K562 (cell line): ENCODE measurements at regions not wholly inside any gene's neighbourhood (a gene's known extent, or its start where the extent isn't known, plus 50 kb on each side); places are given as distances from the start of the nearest gene placed in this dataset.

Experiments
- ATAC-seq: fragments of 200-7000 bp; cut with Tn5 transposase; 3 replicates; pipeline ENCODE4 v1.9.1; 2020; ENCODE audit warnings: moderate library complexity
- BruUV-seq: library from RNA; stranded (reverse); fragments of 400-500 nt; replicated peaks from 2 replicates; lab custom pipeline; 2021; lab: Mats Ljungman, UMichigan
- CTCF ChIA-PET: fragments of 300-600 bp; formaldehyde crosslinking; extraction: SDS; loops from one replicate; lab custom pipeline; 2021; ENCODE audit warnings: low intra/inter-chr PET ratio; lab: Yijun Ruan, JAX
- POLR2A ChIA-PET: fragments of 300-600, 350-650 bp; sonication (Branson Sonifier 250); formaldehyde crosslinking; extraction: SDS; loops from one replicate; lab custom pipeline; 2021; ENCODE audit warnings: antibody characterized with exemption, inconsistent platforms; lab: Yijun Ruan, JAX
- DNase-seq, 4 experiments: peaks; one replicate each; pipeline versions ENCODE4 v3.0.0 to v3.0.0-alpha.2; 2011 to 2018; ENCODE audit warnings: low spot score in 3 of 4, mixed read lengths in 3 of 4; ENCODE audit errors: extremely low read depth in 1 of 4
- FAIRE-seq: peaks from 2 replicates; lab custom pipeline; 2011; peaks lifted over from hg19 to GRCh38; lab: Jason Lieb, UNC
- H2AFZ ChIP-seq: 2 replicates; pipeline ENCODE4 v1.6.0; 2011; ENCODE audit warnings: low read depth, low read length, control low read depth, inconsistent platforms
- H3K27ac ChIP-seq: fragments of 200-600 bp; 3 replicates; pipeline ENCODE4 v1.8.0; 2011; ENCODE audit warnings: low read depth, mild to moderate bottlenecking, control low read depth, inconsistent platforms, low read length, moderate library complexity, mixed read lengths; ENCODE audit errors: extremely low read depth
- H3K27me3 ChIP-seq, 2 experiments: fragments of 300-600 bp in 1 of 2; 2 replicates in 1 of 2; 3 replicates in 1 of 2; pipeline versions ENCODE4 v1.6.0 to v1.8.0; 2011; ENCODE audit warnings: inconsistent platforms in 2 of 2, low read length in 2 of 2, mild to moderate bottlenecking in 1 of 2, mixed read lengths in 1 of 2, moderate library complexity in 1 of 2; ENCODE audit not compliant: control insufficient read depth in 2 of 2, insufficient read depth in 2 of 2
- H3K36me3 ChIP-seq: fragments of 300-600 bp; 3 replicates; pipeline ENCODE4 v1.8.0; 2011; ENCODE audit warnings: mild to moderate bottlenecking, low read length, inconsistent platforms; ENCODE audit not compliant: control insufficient read depth, insufficient read depth
- H3K4me1 ChIP-seq, 2 experiments: fragments of 200-600 bp in 1 of 2; replicated peaks in 1 of 2; 2 replicates in 1 of 2; 3 replicates in 1 of 2; pipeline versions ENCODE4 v1.5.1 to v1.8.0; 2011; ENCODE audit warnings: inconsistent platforms in 2 of 2, low read length in 2 of 2, mild to moderate bottlenecking in 1 of 2, mixed read lengths in 1 of 2, moderate library complexity in 1 of 2; ENCODE audit not compliant: control insufficient read depth in 2 of 2, insufficient read depth in 2 of 2
- H3K4me2 ChIP-seq: 2 replicates; pipeline ENCODE4 v1.6.1; 2011; ENCODE audit warnings: low read length, control low read depth, inconsistent platforms, mixed read lengths; ENCODE audit not compliant: insufficient read depth
- H3K4me3 ChIP-seq: fragments of 200-600 bp; sonication (generic), shearing (Covaris generic); 2 replicates; pipeline ENCODE4 v1.5.1; 2016; ENCODE audit warnings: control low read depth, inconsistent platforms
- H3K79me2 ChIP-seq: fragments of 200-600 bp; 3 replicates; pipeline ENCODE4 v1.8.0; 2011; ENCODE audit warnings: low read length, inconsistent platforms; ENCODE audit not compliant: control insufficient read depth, insufficient read depth
- H3K9ac ChIP-seq, 2 experiments: 2 replicates each; pipeline versions ENCODE4 v1.6.0 to v1.6.1; 2011; ENCODE audit warnings: low read depth in 2 of 2, low read length in 2 of 2, control low read depth in 1 of 2, inconsistent platforms in 1 of 2, mild to moderate bottlenecking in 1 of 2, mixed read lengths in 1 of 2; ENCODE audit not compliant: insufficient read depth in 1 of 2
- H3K9me1 ChIP-seq: one replicate; pipeline ENCODE4 v1.6.0; 2011; ENCODE audit warnings: inconsistent platforms, mild to moderate bottlenecking, low read length, moderate library complexity; ENCODE audit not compliant: control insufficient read depth, insufficient read depth
- H3K9me3 ChIP-seq: replicated peaks from 2 replicates; pipeline ENCODE4 v1.5.1; 2011; ENCODE audit warnings: low read depth, low read length, inconsistent platforms; ENCODE audit not compliant: control insufficient read depth, insufficient read depth
- H4K20me1 ChIP-seq: replicated peaks from 2 replicates; pipeline ENCODE4 v1.6.1; 2011; ENCODE audit warnings: low read length, inconsistent platforms, mixed read lengths; ENCODE audit not compliant: control insufficient read depth, insufficient read depth
- C11orf30 ChIP-seq: fragments of 450-650 bp; IDR thresholded peaks from 2 replicates; pipeline ENCODE4 v1.6.1; 2016; ENCODE audit warnings: low read depth, mild to moderate bottlenecking
- EGR1 ChIP-seq: fragments of 450-650 bp; conservative IDR thresholded peaks from 2 replicates; pipeline ENCODE4 v1.6.1; 2017; ENCODE audit warnings: mild to moderate bottlenecking
- MAZ ChIP-seq, 2 experiments: fragments of 450-650 bp in 1 of 2; sonication (generic) in 1 of 2; formaldehyde crosslinking; IDR thresholded peaks in 1 of 2; conservative IDR thresholded peaks in 1 of 2; 2 replicates each; pipeline versions ENCODE4 v1.4.0 to v1.5.0; 2020; ENCODE audit warnings: mild to moderate bottlenecking in 1 of 2, missing genetic modification reagents in 1 of 2
- NEUROD1 ChIP-seq: fragments of 150-350 bp; IDR thresholded peaks from 2 replicates; pipeline ENCODE4 v1.6.1; 2014; ENCODE audit warnings: borderline replicate concordance, low read length, low read depth; ENCODE audit not compliant: partially characterized antibody
- PCBP1 ChIP-seq: fragments of 200-400 bp; formaldehyde crosslinking; IDR thresholded peaks from 2 replicates; pipeline ENCODE4 v1.6.1; 2018; ENCODE audit warnings: mild to moderate bottlenecking, low read depth, low read length; ENCODE audit not compliant: poor library complexity, severe bottlenecking
- SREBF2 ChIP-seq: sonication (generic); formaldehyde crosslinking; IDR thresholded peaks from 2 replicates; pipeline ENCODE4 v1.4.0; 2020; ENCODE audit warnings: mild to moderate bottlenecking, missing genetic modification reagents
- U2AF2 ChIP-seq: fragments of 200-400 bp; formaldehyde crosslinking; optimal IDR thresholded peaks from 2 replicates; pipeline ENCODE3; 2017; ENCODE audit warnings: low read depth, mild to moderate bottlenecking, low read length
- ZFP36 ChIP-seq: fragments of 150-350 bp; IDR thresholded peaks from 2 replicates; pipeline ENCODE4 v1.6.1; 2018; ENCODE audit warnings: low read length, low read depth; ENCODE audit not compliant: partially characterized antibody
- ZFX ChIP-seq: sonication (generic); formaldehyde crosslinking; IDR thresholded peaks from 2 replicates; pipeline ENCODE4 v1.8.0; 2022; ENCODE audit warnings: mild to moderate bottlenecking, missing genetic modification reagents, moderate library complexity
- ZNF431 ChIP-seq: sonication (generic); formaldehyde crosslinking; IDR thresholded peaks from 2 replicates; pipeline ENCODE4 v1.8.0; 2022; ENCODE audit warnings: mild to moderate bottlenecking, missing genetic modification reagents
- WGBS: fragments of 100-300 bp; shearing (Covaris generic); methylation state at CpG from one replicate; pipeline ENCODE4 v1.1.6; 2016; ENCODE audit warnings: low coverage, mixed read lengths; ENCODE audit not compliant: insufficient coverage; ENCODE audit errors: missing lambda C conversion rate; 5-methylcytosine and 5-hydroxymethylcytosine counted together
- in situ Hi-C: fragments of 300-500 bp; cut with MboI; formaldehyde crosslinking; loops from 4 replicates; pipeline ENCODE4 v1.15.0; 2018; ENCODE audit warnings: inconsistent platforms, mixed read lengths
- intact Hi-C: fragments of 100-400 bp; cut with micrococcal nuclease; formaldehyde crosslinking; loops from 2 replicates; pipeline ENCODE4 v1.14.2; 2022
- TF ChIP-seq, protein P1 (sequence below): fragments of 250-450 bp; sonication (Bioruptor Pico); IDR thresholded peaks from 2 replicates; pipeline ENCODE4 v1.4.0; 2020
- TF ChIP-seq, protein P2 (sequence below): fragments of 450-650 bp; formaldehyde crosslinking; IDR thresholded peaks from 2 replicates; pipeline ENCODE4 v1.4.0; 2020; ENCODE audit warnings: mild to moderate bottlenecking
- TF ChIP-seq, protein P3 (sequence below): fragments of 450-650 bp; IDR thresholded peaks from 2 replicates; pipeline ENCODE4 v1.6.1; 2018; ENCODE audit not compliant: partially characterized antibody

DNA sequence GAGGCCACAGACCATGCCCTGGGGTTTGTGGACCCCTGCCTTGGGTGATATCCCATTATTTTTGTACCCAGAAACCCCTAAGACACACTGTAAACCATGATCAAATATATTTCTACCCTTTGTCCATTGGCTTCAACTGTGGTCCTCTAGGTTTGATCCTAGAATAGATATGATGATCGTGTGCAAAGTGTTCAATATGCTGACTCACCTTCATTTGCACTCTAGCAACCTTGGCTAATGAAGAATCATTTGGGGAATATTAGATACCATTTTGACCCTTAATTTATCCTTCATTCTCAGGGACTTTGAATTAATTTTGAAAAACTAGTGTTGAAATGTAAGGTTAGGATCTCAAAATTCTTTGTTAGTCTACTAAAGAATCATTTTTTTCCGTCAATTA is 73.1 kb upstream of the RAP1B start (continued):
- TF ChIP-seq C11orf30, result peak; percentile 80

DNA sequence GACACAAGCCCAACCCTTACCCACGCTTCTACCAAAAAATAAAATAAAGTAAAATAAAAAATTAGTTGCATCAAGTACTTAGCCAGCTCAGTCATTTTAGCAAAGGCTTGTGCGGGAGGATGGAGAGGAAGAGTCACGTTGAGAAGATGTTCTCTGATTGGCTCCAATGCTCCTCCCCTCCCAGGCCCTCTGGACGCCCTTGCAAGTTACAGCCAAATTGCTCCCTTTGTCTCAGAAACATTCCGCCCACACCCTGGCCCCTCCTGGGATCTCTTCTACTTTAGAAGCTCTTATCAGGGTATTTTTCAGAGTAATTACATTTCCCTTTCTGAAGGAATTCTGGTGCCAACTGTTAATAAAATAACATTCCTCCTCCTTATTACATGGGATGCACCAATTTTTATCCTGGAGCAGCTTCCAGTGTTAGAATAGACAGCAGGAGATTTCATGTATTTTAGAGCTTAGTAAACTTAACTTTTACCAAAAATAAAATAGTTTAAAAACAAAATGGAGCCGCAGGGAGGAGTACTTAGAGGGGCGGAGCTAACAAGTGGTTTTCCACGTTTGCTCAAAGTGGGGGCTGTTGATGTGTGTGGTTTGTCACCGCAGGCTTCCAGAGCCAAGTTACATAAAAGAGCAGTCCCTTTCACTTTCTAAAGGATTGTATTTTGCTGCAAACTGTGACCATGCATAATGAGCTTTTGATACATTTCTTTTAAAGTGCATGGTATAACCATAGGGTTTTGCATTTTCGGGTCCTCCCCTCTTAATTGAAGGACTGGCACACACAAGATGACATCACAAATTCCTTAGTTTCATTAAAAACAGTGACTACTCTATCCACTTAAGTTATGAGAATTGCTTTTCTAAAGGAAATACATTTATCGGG is 71.7 kb upstream of the RAP1B start:
- H3K27ac ChIP-seq, result peak overlapping the region; percentile 45; the same call in 1 of the 3 replicates
- no peaks in the 10 kb centered on the region for H3K27me3 ChIP-seq
- no peaks in the 10 kb centered on the region for H3K79me2 ChIP-seq
- no peak overlapping the region for H3K9ac ChIP-seq
- FAIRE-seq (no peak), DNase-seq (peak; percentile 19 to 49 (median 31)), ATAC-seq (peak; percentile 72)
- peaks cover 0 to 12% of the 10 kb centered on the region in 2 experiments; a peak in 3 of 5 replicates for H3K4me1 ChIP-seq
- H3K4me2 ChIP-seq, result no peak overlapping the region; the same call in 1 of the 2 replicates
- H3K36me3 ChIP-seq, result no peaks in the 10 kb centered on the region
- intact Hi-C loops (no loop called here), in situ Hi-C loops (no loop called here)
- ChIA-PET POLR2A (interaction anchor here (1.0 to 1.1 kb wide), 2 partner anchors 12 to 53 kb away, joined by 3 to 5 read pairs; no protein-coding TSS in a partner anchor), CTCF (no interaction called here)
- BruUV-seq, result no TSS peak
- no peaks in the 10 kb centered on the region; the same call in 1 of the 2 replicates for H3K9me3 ChIP-seq
- H3K4me3 ChIP-seq, result no peak overlapping the region
- no peaks in the 10 kb centered on the region for H3K9me1 ChIP-seq
- no peaks in the 10 kb centered on the region for H4K20me1 ChIP-seq
- 25% methylated on average over 11 of the region's 11 CpGs for WGBS
- H2AFZ ChIP-seq, result peak overlapping the region; percentile 70
- no peak for TF ChIP-seq PCBP1
- TF ChIP-seq, protein P1, sequence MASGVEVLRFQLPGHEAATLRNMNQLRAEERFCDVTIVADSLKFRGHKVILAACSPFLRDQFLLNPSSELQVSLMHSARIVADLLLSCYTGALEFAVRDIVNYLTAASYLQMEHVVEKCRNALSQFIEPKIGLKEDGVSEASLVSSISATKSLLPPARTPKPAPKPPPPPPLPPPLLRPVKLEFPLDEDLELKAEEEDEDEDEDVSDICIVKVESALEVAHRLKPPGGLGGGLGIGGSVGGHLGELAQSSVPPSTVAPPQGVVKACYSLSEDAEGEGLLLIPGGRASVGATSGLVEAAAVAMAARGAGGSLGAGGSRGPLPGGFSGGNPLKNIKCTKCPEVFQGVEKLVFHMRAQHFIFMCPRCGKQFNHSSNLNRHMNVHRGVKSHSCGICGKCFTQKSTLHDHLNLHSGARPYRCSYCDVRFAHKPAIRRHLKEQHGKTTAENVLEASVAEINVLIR (CRISPR knock-in tag), result no peak
- TF ChIP-seq, protein P2, sequence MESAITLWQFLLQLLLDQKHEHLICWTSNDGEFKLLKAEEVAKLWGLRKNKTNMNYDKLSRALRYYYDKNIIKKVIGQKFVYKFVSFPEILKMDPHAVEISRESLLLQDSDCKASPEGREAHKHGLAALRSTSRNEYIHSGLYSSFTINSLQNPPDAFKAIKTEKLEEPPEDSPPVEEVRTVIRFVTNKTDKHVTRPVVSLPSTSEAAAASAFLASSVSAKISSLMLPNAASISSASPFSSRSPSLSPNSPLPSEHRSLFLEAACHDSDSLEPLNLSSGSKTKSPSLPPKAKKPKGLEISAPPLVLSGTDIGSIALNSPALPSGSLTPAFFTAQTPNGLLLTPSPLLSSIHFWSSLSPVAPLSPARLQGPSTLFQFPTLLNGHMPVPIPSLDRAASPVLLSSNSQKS, result no peak
- TF ChIP-seq ZNF431 (CRISPR knock-in tag), result no peak
- peak; percentile 39 for TF ChIP-seq EGR1
- TF ChIP-seq NEUROD1, result no peak
- TF ChIP-seq MAZ (CRISPR knock-in tag; conservative IDR thresholded peaks at IDR 0.05 in 1 of 2, IDR thresholded peaks at IDR 0.05 in 1 of 2), result 0 out of 4 replicates have a peak, but pooled peaks of 1 of the 2 experiments have one; percentile 18
- no peak for TF ChIP-seq ZFX (CRISPR knock-in tag)
- no peak for TF ChIP-seq U2AF2
- TF ChIP-seq, protein P3, sequence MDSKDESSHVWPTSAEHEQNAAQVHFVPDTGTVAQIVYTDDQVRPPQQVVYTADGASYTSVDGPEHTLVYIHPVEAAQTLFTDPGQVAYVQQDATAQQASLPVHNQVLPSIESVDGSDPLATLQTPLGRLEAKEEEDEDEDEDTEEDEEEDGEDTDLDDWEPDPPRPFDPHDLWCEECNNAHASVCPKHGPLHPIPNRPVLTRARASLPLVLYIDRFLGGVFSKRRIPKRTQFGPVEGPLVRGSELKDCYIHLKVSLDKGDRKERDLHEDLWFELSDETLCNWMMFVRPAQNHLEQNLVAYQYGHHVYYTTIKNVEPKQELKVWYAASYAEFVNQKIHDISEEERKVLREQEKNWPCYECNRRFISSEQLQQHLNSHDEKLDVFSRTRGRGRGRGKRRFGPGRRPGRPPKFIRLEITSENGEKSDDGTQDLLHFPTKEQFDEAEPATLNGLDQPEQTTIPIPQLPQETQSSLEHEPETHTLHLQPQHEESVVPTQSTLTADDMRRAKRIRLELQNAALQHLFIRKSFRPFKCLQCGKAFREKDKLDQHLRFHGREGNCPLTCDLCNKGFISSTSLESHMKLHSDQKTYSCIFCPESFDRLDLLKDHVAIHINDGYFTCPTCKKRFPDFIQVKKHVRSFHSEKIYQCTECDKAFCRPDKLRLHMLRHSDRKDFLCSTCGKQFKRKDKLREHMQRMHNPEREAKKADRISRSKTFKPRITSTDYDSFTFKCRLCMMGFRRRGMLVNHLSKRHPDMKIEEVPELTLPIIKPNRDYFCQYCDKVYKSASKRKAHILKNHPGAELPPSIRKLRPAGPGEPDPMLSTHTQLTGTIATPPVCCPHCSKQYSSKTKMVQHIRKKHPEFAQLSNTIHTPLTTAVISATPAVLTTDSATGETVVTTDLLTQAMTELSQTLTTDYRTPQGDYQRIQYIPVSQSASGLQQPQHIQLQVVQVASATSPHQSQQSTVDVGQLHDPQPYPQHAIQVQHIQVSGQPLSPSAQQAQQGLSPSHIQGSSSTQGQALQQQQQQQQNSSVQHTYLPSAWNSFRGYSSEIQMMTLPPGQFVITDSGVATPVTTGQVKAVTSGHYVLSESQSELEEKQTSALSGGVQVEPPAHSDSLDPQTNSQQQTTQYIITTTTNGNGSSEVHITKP, result peak; percentile 74
- no peak for TF ChIP-seq ZFP36
- TF ChIP-seq SREBF2 (CRISPR knock-in tag), result no peak
